Calu3 (cell line): ENCODE measurements at regions not wholly inside any gene's neighbourhood (a gene's known extent, or its start where the extent isn't known, plus 50 kb on each side); places are given as distances from the start of the nearest gene placed in this dataset.

Experiments
- BruUV-seq: library from RNA; stranded (reverse); fragments of 400-500 nt; replicated peaks from 2 replicates; lab custom pipeline; 2021; lab: Mats Ljungman, UMichigan
- CTCF ChIA-PET: fragments of 300-600 bp; sonication (Branson Sonifier 250); formaldehyde crosslinking; loops from one replicate; lab custom pipeline; 2022; ENCODE audit warnings: antibody characterized with exemption; lab: Charles Lee
- DNase-seq: peaks from one replicate; pipeline ENCODE4 v3.0.0; 2022
- H3K27ac Mint-ChIP-seq: one replicate; pipeline ENCODE4 v1.8.0; 2022; ENCODE audit warnings: mixed read lengths; ENCODE audit not compliant: unreplicated experiment
- H3K27me3 Mint-ChIP-seq: one replicate; pipeline ENCODE4 v1.8.0; 2022; ENCODE audit warnings: mixed read lengths; ENCODE audit not compliant: unreplicated experiment
- H3K36me3 Mint-ChIP-seq: one replicate; pipeline ENCODE4 v1.8.0; 2022; ENCODE audit warnings: mild to moderate bottlenecking, moderate library complexity, mixed read lengths; ENCODE audit not compliant: insufficient read depth, unreplicated experiment
- H3K4me1 Mint-ChIP-seq: one replicate; pipeline ENCODE4 v1.8.0; 2022; ENCODE audit warnings: mild to moderate bottlenecking, low read depth, mixed read lengths; ENCODE audit not compliant: unreplicated experiment
- H3K4me3 Mint-ChIP-seq: one replicate; pipeline ENCODE4 v1.8.0; 2022; ENCODE audit warnings: mild to moderate bottlenecking, low read depth, moderate library complexity, mixed read lengths; ENCODE audit not compliant: unreplicated experiment
- H3K9me3 Mint-ChIP-seq: one replicate; pipeline ENCODE4 v1.8.0; 2022; ENCODE audit warnings: low read depth, mixed read lengths; ENCODE audit not compliant: unreplicated experiment
- CTCF ChIP-seq: fragments of 200-600 bp; IDR thresholded peaks from one replicate; pipeline ENCODE4 v1.8.0; 2022; ENCODE audit warnings: antibody characterized with exemption; ENCODE audit not compliant: unreplicated experiment
- intact Hi-C: fragments of 100-400 bp; cut with micrococcal nuclease; formaldehyde crosslinking; loops from one replicate; pipeline ENCODE4 v1.10.0; 2022; ENCODE audit not compliant: unreplicated experiment

GRCh38 chr14:39857376-39858055 lies 425.3 kb upstream of the FBXO33 start:
- Mint-ChIP-seq H3K4me3 (no peak overlapping the region), H3K4me1 (no peaks in the 10 kb centered on the region), H3K36me3 (no peaks in the 10 kb centered on the region), H3K27ac (no peak overlapping the region), H3K27me3 (no peaks in the 10 kb centered on the region), H3K9me3 (no peaks in the 10 kb centered on the region)
- intact Hi-C loops: no loop called here
- DNase-seq: no peak
- no peak for TF ChIP-seq CTCF
- CTCF ChIA-PET: interaction anchor here (0.6 kb wide), 1 partner anchor 673 kb away, joined by 5 read pairs; no protein-coding TSS in a partner anchor
- no TSS peak for BruUV-seq

- H3K9me3 Mint-ChIP-seq: no peaks in the 10 kb centered on the region
Observed at GRCh38 chr14:39853441-39853840, 421.2 kb upstream of the FBXO33 start.

GRCh38 chr14:39851202-39851601 lies 419.0 kb upstream of the FBXO33 start:
- H3K4me1 Mint-ChIP-seq: no peaks in the 10 kb centered on the region
- H3K27ac Mint-ChIP-seq: no peak overlapping the region
- H3K4me3 Mint-ChIP-seq: no peak overlapping the region
- no peaks in the 10 kb centered on the region for H3K27me3 Mint-ChIP-seq
- intact Hi-C loops: no loop called here
- no TSS peak for BruUV-seq
- CTCF ChIA-PET: no interaction called here
- no peak for TF ChIP-seq CTCF
- no peaks in the 10 kb centered on the region for H3K36me3 Mint-ChIP-seq
- no peaks in the 10 kb centered on the region for H3K9me3 Mint-ChIP-seq
- no peak for DNase-seq

More at GRCh38 chr14:39853441-39853840, 421.2 kb upstream of the FBXO33 start:
- intact Hi-C loops: no loop called here
- H3K4me3 Mint-ChIP-seq: no peak overlapping the region
- no peaks in the 10 kb centered on the region for H3K4me1 Mint-ChIP-seq
- no peak for TF ChIP-seq CTCF
- CTCF ChIA-PET: no interaction called here
- no peaks in the 10 kb centered on the region for H3K27me3 Mint-ChIP-seq
- no peak for DNase-seq
- H3K27ac Mint-ChIP-seq: no peak overlapping the region
- BruUV-seq: no TSS peak
- H3K36me3 Mint-ChIP-seq: no peaks in the 10 kb centered on the region

GRCh38 chr14:39847852-39848251 lies 415.6 kb upstream of the FBXO33 start:
- Mint-ChIP-seq H3K4me3 (no peak overlapping the region), H3K4me1 (no peaks in the 10 kb centered on the region), H3K27ac (no peak overlapping the region), H3K9me3 (no peaks in the 10 kb centered on the region), H3K27me3 (no peaks in the 10 kb centered on the region), H3K36me3 (no peaks in the 10 kb centered on the region)
- no TSS peak for BruUV-seq
- intact Hi-C loops: no loop called here
- CTCF ChIA-PET: no interaction called here
- no peak for TF ChIP-seq CTCF
- DNase-seq: no peak
